ENCODE measurements at regions not wholly inside any gene's neighbourhood (a gene's known extent, or its start where the extent isn't known, plus 50 kb on each side); places are given as distances from the start of the nearest gene placed in this dataset.
"Not testable (repeated sequence)": the region's sequence is repeated elsewhere in the genome, so short reads cannot be mapped to it uniquely, and the experiment has no call there.

DNA sequence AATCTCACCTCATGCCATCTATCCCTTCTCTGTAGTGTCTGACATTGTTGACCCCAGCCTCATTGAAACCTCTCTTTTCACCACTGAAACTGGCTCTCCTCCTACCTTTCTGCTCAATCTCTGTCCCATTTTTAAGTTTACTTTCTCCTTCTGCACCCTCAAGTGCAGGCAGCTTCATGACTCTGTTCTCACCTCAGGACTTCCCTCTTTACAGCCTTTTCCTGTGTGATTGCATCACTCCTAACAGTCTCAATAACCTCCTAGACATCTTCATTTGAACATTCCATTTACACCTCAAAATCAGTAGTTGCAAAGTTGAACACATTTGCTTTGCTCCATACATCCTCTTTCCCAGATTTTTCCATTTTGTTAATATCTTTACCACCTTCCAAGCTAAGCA lies 172.1 kb downstream of the RASEF start:
- CTCF ChIA-PET = no interaction called here
- H3K4me3 Mint-ChIP-seq = no peak overlapping the region
- H3K27ac Mint-ChIP-seq = no peak overlapping the region
- H3K27me3 Mint-ChIP-seq = no peaks in the 10 kb centered on the region
- no peaks in the 10 kb centered on the region for H3K9me3 Mint-ChIP-seq
- H3K4me1 Mint-ChIP-seq = no peaks in the 10 kb centered on the region
- H3K36me3 Mint-ChIP-seq = no peaks in the 10 kb centered on the region
- no peak for DNase-seq

DNA sequence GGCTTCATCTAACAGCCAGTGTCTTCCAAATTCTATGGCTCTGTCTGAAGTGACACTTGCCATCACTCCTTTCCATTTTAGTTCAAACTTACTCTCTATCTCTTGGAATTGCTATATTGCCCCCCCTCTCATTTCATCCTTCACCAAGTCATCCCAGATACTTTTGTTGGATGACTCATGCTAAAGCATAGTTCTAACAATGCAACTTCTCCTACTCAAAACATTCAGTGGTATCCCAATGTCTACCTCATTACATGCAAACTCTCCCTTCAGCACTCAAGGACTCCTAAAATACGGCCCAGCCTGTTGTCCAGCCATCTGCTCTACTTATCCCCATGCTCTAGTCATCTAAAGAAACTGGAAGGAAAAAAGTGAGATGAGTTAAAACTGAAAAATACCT lies 171.6 kb downstream of the RASEF start:
- H3K4me1 Mint-ChIP-seq = no peaks in the 10 kb centered on the region
- H3K36me3 Mint-ChIP-seq = no peaks in the 10 kb centered on the region
- CTCF ChIA-PET = no interaction called here
- H3K9me3 Mint-ChIP-seq = no peaks in the 10 kb centered on the region
- H3K27me3 Mint-ChIP-seq = no peaks in the 10 kb centered on the region
- no peak overlapping the region for H3K4me3 Mint-ChIP-seq
- H3K27ac Mint-ChIP-seq = no peak overlapping the region
- DNase-seq = no peak

DNA sequence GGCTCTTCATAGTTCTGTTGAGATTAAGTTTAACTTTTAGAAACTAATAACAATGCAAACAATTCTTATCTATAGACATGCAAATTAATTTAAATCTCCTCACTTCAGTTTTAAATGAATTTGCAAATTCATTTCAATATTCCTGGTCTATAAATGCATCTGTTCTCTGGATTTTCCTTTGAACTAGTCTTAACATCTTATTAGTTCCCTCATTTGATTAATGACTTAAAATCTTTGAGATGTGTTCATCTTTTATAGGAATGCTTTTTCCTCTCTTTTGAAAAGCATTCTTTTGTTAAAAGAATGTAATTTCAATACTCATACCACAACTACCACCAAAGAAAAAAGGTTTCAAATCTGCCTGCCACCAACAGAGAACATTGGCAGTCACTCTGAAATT lies 169.4 kb downstream of the RASEF start:
- Mint-ChIP-seq H3K4me3 (no peak overlapping the region), H3K4me1 (no peaks in the 10 kb centered on the region)

DNA sequence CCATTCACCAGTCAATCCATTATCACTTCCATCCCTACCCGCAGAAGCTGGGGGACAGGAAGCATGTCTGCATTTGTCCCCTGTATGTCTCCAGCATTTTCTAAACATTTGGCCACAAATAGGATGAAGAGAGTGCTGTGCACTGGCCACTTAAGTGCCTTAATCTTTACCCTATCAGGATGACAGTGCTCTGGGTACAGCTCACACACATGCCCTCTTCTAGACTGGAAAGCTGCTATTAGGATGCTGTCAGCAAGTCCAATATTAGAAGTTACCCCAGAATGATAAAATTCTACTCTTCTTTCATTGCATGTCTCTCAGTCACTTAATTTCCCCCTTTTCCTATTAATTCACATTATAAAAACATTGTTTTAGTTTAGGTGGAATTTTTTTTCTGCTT lies 168.4 kb downstream of the RASEF start:
- DNase-seq = no peak
- Mint-ChIP-seq H3K4me3 (no peak overlapping the region), H3K4me1 (no peaks in the 10 kb centered on the region), H3K27me3 (no peaks in the 10 kb centered on the region), H3K9me3 (no peaks in the 10 kb centered on the region), H3K27ac (no peak overlapping the region), H3K36me3 (no peaks in the 10 kb centered on the region)
- CTCF ChIA-PET = no interaction called here

More for the DNA sequence above, 169.4 kb downstream of the RASEF start:
- no peaks in the 10 kb centered on the region for H3K27me3 Mint-ChIP-seq
- H3K36me3 Mint-ChIP-seq = no peaks in the 10 kb centered on the region
- no peak for DNase-seq
- no peaks in the 10 kb centered on the region for H3K9me3 Mint-ChIP-seq
- CTCF ChIA-PET = no interaction called here
- H3K27ac Mint-ChIP-seq = no peak overlapping the region

DNA sequence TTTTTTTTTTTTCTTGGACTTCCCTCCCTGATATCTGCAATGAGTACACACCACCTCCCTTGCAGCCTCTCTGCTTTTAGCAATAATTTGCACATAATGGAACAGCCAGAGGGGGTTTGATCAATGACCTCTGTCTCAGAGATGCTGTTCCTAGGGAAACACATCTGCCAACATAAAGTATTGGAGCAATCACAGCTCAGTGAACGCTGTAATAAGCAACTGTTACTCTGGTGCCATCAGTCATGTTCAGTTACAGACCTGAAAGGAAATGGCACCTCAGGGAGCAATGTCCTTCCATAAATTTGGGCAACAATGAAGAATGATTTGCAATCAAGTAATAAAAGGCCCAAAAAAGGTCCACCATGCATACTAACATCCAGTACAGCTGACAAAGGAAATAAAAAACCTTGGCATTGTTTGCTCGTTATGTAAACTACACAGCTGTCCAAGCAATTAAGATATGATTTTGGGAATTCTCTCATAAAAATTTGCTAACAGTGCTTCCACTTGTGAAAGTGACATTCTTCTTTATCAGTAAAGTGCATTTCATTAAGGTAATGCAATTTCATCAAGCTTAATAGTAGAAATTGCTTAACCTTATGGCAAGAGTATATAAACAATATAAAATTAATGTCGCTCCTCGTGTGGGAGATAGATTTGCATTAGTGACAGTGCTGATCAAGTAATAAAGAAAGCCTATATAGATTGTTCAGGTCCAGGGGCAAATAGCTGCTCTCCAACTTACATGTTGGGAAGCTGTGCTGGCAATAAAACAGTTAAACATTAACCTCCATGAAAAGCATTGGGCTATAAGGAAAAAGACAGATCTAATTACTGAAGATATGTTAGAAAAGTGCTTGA lies 167.8 kb downstream of the RASEF start:
- no peaks in the 10 kb centered on the region for H3K27me3 Mint-ChIP-seq
- H3K4me1 Mint-ChIP-seq = no peaks in the 10 kb centered on the region
- no peak for DNase-seq

DNA sequence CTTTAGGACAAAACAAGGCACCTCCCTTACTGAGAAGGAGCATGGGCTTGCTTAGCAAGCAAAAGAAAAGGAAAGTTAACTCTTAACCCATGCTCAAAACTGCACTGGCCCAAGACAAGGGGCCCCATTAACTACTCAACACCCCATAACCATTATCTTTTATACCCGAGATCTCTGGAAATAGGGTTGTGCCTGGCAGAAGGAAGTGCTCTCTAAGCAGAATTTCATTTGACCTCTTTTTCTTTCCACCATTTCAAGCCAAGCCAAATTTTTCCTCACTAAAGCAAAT lies 167.2 kb downstream of the RASEF start:
- Mint-ChIP-seq H3K27me3 (no peaks in the 10 kb centered on the region), H3K9me3 (no peaks in the 10 kb centered on the region), H3K4me1 (no peaks in the 10 kb centered on the region), H3K36me3 (no peaks in the 10 kb centered on the region), H3K4me3 (no peak overlapping the region), H3K27ac (no peak overlapping the region)
- CTCF ChIA-PET = no interaction called here
- DNase-seq = no peak

More for the DNA sequence above, 167.8 kb downstream of the RASEF start:
- no peak overlapping the region for H3K4me3 Mint-ChIP-seq
- no peaks in the 10 kb centered on the region for H3K9me3 Mint-ChIP-seq
- CTCF ChIA-PET = no interaction called here
- H3K36me3 Mint-ChIP-seq = no peaks in the 10 kb centered on the region
- H3K27ac Mint-ChIP-seq = no peak overlapping the region

DNA sequence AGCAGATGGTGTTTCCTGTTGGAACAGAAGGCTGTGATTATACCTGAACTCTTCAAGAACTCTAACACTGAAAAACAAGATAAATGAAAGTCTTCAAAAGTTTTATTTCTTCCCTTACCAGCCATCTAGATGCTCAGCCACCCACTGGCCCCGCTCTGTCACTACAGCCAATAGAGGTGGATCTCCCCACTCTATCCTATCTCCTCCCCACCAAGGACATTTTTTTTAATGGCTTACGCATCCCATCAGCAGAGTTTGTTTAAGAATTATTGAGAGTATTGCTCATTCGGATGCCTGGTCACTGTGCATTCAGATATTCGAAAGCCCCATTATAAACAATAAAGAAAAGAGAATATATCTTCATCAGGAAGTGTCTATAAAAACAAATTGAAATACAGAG lies 159.4 kb downstream of the RASEF start:
- Mint-ChIP-seq H3K4me3 (no peak overlapping the region), H3K4me1 (no peaks in the 10 kb centered on the region), H3K9me3 (no peaks in the 10 kb centered on the region), H3K27ac (no peak overlapping the region), H3K27me3 (no peaks in the 10 kb centered on the region), H3K36me3 (no peaks in the 10 kb centered on the region)
- DNase-seq = no peak
- CTCF ChIA-PET = no interaction called here

DNA sequence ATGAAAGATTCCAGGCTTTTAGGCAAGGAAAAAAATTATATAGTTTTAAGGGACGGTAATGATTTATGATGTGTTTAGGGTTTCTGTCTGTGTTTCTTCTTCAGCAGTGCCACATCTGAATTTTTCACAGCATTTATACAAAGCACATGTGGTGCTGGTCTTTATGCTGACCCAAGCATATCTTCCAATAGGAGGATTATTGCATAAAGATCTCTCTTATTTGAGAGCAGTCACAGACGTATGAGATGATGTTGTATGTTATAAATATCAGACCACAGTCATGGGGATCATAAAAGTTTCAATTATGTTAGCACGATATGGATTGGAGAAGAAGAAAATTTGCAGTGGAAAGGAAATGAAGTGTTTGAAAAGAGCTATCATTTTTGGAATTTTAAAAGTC lies 150.9 kb downstream of the RASEF start:
- CTCF ChIA-PET = no interaction called here
- no peaks in the 10 kb centered on the region for H3K4me1 Mint-ChIP-seq
- H3K9me3 Mint-ChIP-seq = peaks cover 17% of the 10 kb centered on the region
- H3K36me3 Mint-ChIP-seq = no peaks in the 10 kb centered on the region
- H3K4me3 Mint-ChIP-seq = no peak overlapping the region
- H3K27me3 Mint-ChIP-seq = no peaks in the 10 kb centered on the region
- no peak overlapping the region for H3K27ac Mint-ChIP-seq
- DNase-seq = no peak

DNA sequence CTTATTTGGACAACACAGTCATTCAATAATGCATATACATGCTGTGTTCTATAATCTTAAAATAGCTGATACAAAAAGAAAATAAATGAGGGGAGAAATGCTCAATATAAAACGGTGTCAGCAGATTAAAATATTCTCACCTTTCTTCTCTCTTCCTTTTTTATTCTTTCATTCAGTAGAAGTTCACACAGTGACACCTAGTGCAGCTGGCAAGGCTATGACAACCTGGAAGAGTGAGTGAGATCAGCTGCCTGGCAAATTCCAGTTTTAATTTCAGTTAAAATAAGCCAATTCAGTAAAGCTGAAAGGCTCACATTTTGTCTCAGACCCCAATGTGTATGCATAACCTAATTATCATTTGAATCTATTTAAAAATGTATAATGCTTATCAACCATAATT lies 150.3 kb downstream of the RASEF start:
- CTCF ChIA-PET = no interaction called here
- H3K36me3 Mint-ChIP-seq = no peaks in the 10 kb centered on the region
- no peak overlapping the region for H3K4me3 Mint-ChIP-seq
- no peak overlapping the region for H3K27ac Mint-ChIP-seq
- no peaks in the 10 kb centered on the region for H3K4me1 Mint-ChIP-seq
- H3K9me3 Mint-ChIP-seq = peaks cover 20% of the 10 kb centered on the region
- no peaks in the 10 kb centered on the region for H3K27me3 Mint-ChIP-seq
- DNase-seq = no peak

DNA sequence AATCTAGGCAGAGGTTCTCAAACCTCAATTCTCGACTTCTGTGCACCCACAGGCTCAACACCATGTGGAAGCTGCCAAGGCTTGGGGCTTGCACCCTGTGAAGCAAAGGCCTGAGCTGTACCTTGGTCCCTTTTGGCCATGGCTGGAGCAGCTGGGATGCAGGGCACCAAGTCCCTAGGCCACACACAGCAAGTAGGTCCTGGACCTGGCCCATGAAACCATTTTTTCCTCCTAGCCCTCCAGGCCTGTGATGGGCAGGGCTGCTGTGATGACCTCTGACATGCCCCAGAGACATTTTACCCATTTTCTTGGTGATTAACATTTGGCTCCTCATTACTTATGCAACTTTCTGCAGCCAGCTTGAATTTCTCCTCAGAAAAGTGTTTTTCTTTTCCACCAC lies 146.7 kb downstream of the RASEF start:
- H3K4me3 Mint-ChIP-seq, CTCF ChIA-PET, H3K4me1 Mint-ChIP-seq, DNase-seq, H3K27me3 Mint-ChIP-seq, H3K36me3 Mint-ChIP-seq, H3K27ac Mint-ChIP-seq: not testable (repeated sequence)
- H3K9me3 Mint-ChIP-seq = peaks cover 20% of the 10 kb centered on the region

DNA sequence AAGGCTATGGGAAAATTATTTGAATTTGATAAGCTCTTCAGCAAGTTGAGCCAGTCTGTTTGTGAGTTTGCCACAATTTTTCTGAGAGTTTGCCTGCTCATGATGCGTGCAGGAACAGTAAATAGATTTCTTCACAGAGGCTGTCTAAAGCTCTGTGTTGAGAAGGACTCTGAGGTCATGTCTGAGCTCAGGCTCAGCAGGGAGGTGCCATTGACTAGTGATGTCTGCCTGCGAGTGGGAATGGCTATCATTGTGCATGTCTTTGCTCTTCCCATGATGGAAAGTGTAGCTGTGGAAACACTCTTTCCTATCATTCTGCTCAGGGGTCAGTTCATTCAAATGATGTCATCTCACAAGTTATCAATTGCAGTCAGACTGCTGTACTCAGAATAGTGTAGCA lies 142.8 kb downstream of the RASEF start:
- Mint-ChIP-seq H3K27ac (no peak overlapping the region), H3K27me3 (no peaks in the 10 kb centered on the region), H3K36me3 (no peaks in the 10 kb centered on the region), H3K4me1 (no peaks in the 10 kb centered on the region), H3K9me3 (peaks cover 17% of the 10 kb centered on the region), H3K4me3 (no peak overlapping the region)
- no peak for DNase-seq
- CTCF ChIA-PET = no interaction called here

DNA sequence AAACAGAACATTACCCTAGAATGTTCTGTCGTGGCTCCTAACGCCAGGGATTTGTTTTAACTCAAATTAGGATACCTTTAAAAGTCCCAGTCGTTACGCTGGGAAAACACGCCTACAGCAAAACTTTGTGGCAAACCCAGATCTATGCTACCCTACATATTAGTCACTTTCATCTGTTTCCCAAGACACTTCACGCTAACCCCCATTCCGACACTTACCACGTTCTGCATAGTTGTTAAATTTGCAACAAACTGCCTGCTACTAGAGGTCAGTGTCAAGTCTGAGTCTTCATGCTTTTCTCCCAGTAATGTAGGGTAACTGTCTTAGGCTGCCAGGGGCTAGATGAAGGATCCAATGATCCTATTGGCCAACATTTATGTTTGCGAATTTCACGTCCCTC lies 140.3 kb downstream of the RASEF start:
- Mint-ChIP-seq H3K9me3 (no peaks in the 10 kb centered on the region), H3K27ac (no peak overlapping the region), H3K4me3 (no peak overlapping the region), H3K4me1 (no peaks in the 10 kb centered on the region), H3K27me3 (no peaks in the 10 kb centered on the region), H3K36me3 (no peaks in the 10 kb centered on the region)
- no peak for DNase-seq
- CTCF ChIA-PET = no interaction called here

DNA sequence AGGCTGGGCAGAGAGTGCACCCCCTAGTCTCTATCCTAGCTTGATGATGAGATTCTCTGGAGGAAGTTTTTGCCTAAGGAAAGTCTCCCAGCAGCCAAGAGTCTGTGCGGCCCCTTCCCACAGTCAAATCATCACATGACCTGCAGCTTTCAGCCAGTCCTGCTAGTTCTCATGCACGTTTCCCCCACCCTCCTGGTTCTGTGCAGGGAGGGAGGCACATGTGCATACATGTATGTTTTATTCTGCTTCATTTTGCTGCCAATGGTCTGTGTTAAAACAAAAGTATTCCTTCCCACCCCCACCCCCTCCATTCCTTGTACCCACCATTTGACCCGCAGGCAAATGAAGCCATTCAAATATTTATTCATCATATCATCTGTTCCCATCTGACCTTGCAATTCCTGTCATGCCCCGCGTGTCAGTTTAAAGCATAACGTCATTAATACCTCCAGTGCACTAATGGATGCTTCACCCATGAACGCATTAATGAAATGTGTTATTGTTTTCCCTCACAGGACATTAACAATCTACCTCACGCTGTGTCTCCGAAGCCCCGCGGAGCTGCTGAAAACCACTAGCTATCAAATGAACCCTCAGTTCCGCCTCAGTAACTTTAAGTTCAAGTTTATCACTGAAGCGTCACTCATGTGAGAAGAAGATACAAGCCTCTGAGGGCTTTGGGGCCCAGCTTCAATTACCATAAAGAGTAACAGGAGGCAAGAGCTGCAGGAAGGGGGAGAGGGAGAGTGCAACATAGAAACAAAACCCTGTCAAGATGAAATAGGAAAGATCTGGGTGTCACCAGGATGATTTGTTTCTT lies 139.6 kb downstream of the RASEF start:
- CTCF ChIA-PET = no interaction called here
- Mint-ChIP-seq H3K4me3 (no peak overlapping the region), H3K9me3 (no peaks in the 10 kb centered on the region), H3K27ac (no peak overlapping the region), H3K27me3 (no peaks in the 10 kb centered on the region), H3K4me1 (no peaks in the 10 kb centered on the region), H3K36me3 (no peaks in the 10 kb centered on the region)
- no peak for DNase-seq

DNA sequence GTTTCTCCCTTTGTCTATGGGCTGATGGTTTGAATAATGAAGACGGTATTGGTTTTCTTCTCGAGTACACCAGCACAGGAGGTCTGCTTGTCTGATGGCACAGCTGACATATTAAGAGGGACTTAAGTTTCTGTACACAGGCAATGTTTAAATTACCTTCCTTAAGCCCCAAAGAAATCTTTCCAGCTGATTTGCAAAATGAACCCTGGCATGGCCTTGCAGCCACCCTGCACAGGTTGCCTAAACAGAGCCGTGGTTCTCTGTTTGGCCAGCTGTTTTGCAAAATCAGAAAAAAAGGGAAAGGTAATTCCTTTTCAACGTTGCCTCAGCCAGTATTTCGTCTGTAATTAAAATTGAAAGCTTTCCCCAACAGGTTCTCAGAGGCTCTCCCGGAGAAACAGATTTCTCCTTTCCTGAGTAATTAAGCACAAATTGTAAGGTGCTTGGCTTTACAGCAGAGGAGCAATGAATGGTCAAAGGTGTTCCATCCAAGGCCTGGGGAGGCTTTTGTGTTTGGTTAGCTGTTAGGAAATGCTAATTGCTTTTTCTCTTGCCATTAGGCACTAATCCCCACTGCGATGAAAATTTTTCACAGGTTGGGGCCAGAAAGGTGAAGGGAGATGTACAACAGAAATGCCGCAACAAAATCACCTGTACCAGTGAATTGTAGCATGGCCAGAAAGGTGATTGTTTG lies 138.9 kb downstream of the RASEF start:
- Mint-ChIP-seq H3K4me1 (no peaks in the 10 kb centered on the region), H3K4me3 (no peak overlapping the region), H3K36me3 (no peaks in the 10 kb centered on the region), H3K27ac (no peak overlapping the region), H3K27me3 (no peaks in the 10 kb centered on the region), H3K9me3 (no peaks in the 10 kb centered on the region)
- CTCF ChIA-PET = no interaction called here
- DNase-seq = no peak
